Caco-2 (cell line): ENCODE measurements at regions not wholly inside any gene's neighbourhood (a gene's known extent, or its start where the extent isn't known, plus 50 kb on each side); places are given as distances from the start of the nearest gene placed in this dataset.

Experiments used
- BruUV-seq: library from RNA; stranded (reverse); fragments of 400-500 nt; replicated peaks from 2 replicates; lab custom pipeline; 2021; lab: Mats Ljungman, UMichigan
- CTCF ChIA-PET: fragments of 300-600 bp; sonication (Branson Sonifier 250); formaldehyde crosslinking; loops from one replicate; lab custom pipeline; 2022; ENCODE audit warnings: antibody characterized with exemption; lab: Charles Lee
- POLR2A ChIA-PET: fragments of 300-600 bp; sonication (Branson Sonifier 250); formaldehyde crosslinking; loops from one replicate; lab custom pipeline; 2022; ENCODE audit warnings: antibody characterized with exemption; lab: Charles Lee
- DNase-seq, 2 experiments: peaks; one replicate each; pipeline versions ENCODE4 v3.0.0 to v3.0.0-alpha.2; 2020 to 2022
- H3K27me3 ChIP-seq: replicated peaks from 2 replicates; pipeline ENCODE4 v1.6.0; 2011; ENCODE audit warnings: low read length; ENCODE audit not compliant: control insufficient read depth, insufficient read depth
- H3K36me3 ChIP-seq: 2 replicates; pipeline ENCODE4 v1.5.1; 2011; ENCODE audit warnings: low read length; ENCODE audit not compliant: control insufficient read depth, insufficient read depth
- H3K4me1 ChIP-seq: fragments of 250-450 bp; sonication (Bioruptor Pico); 2 replicates; pipeline ENCODE4 v1.5.1; 2020; ENCODE audit warnings: mild to moderate bottlenecking
- H3K4me3 ChIP-seq: 2 replicates; pipeline ENCODE4 v1.5.1; 2011; ENCODE audit warnings: low read depth, mild to moderate bottlenecking, control low read depth, low read length
- H3K9me3 ChIP-seq: fragments of 250-450 bp; sonication (Bioruptor Pico); 2 replicates; pipeline ENCODE4 v1.5.1; 2020; ENCODE audit warnings: mild to moderate bottlenecking, moderate library complexity
- H3K27ac Mint-ChIP-seq: one replicate; pipeline ENCODE4 v1.8.0; 2022; ENCODE audit warnings: mixed read lengths; ENCODE audit not compliant: unreplicated experiment
- H3K27me3 Mint-ChIP-seq: one replicate; pipeline ENCODE4 v1.8.0; 2022; ENCODE audit warnings: mixed read lengths; ENCODE audit not compliant: insufficient read depth, unreplicated experiment
- H3K36me3 Mint-ChIP-seq: one replicate; pipeline ENCODE4 v1.8.0; 2022; ENCODE audit warnings: mild to moderate bottlenecking, mixed read lengths; ENCODE audit not compliant: insufficient read depth, unreplicated experiment
- H3K4me1 Mint-ChIP-seq: one replicate; pipeline ENCODE4 v1.8.0; 2022; ENCODE audit warnings: low read depth, mixed read lengths; ENCODE audit not compliant: unreplicated experiment
- H3K4me3 Mint-ChIP-seq: one replicate; pipeline ENCODE4 v1.8.0; 2022; ENCODE audit warnings: mild to moderate bottlenecking, moderate library complexity, mixed read lengths; ENCODE audit not compliant: unreplicated experiment
- H3K9me3 Mint-ChIP-seq: one replicate; pipeline ENCODE4 v1.8.0; 2022; ENCODE audit warnings: mixed read lengths; ENCODE audit not compliant: unreplicated experiment
- CTCF ChIP-seq, 2 experiments: fragments of 200-600 bp in 1 of 2; IDR thresholded peaks; 1 replicate in 1 of 2; 2 replicates in 1 of 2; pipeline versions ENCODE4 v1.5.1 to v1.8.0; 2011 to 2022; ENCODE audit warnings: antibody characterized with exemption in 1 of 2, control low read depth in 1 of 2, inconsistent platforms in 1 of 2, low read depth in 1 of 2, low read length in 1 of 2, mild to moderate bottlenecking in 1 of 2, moderate library complexity in 1 of 2; ENCODE audit not compliant: insufficient read depth in 1 of 2, severe bottlenecking in 1 of 2, unreplicated experiment in 1 of 2
- intact Hi-C: fragments of 100-400 bp; cut with micrococcal nuclease; formaldehyde crosslinking; loops from one replicate; pipeline ENCODE4 v1.10.0; 2022; ENCODE audit not compliant: unreplicated experiment

GRCh38 chr2:58710795-58711279, 469.7 kb upstream of the FANCL start:
- H3K4me3 Mint-ChIP-seq: no peak overlapping the region
- intact Hi-C loops: no loop called here

GRCh38 chr2:58709687-58710354, 468.7 kb upstream of the FANCL start:
- Histone ChIP-seq H3K4me1 (no peaks in the 10 kb centered on the region), H3K27me3 (no peaks in the 10 kb centered on the region), H3K9me3 (no peaks in the 10 kb centered on the region), H3K36me3 (no peaks in the 10 kb centered on the region), H3K4me3 (no peak overlapping the region)
- CTCF ChIA-PET: no interaction called here
- no peak for DNase-seq
- H3K9me3 Mint-ChIP-seq: no peaks in the 10 kb centered on the region
- H3K4me3 Mint-ChIP-seq: no peak overlapping the region
- H3K27ac Mint-ChIP-seq: no peak overlapping the region
- intact Hi-C loops: no loop called here
- no TSS peak for BruUV-seq
- H3K36me3 Mint-ChIP-seq: no peaks in the 10 kb centered on the region
- TF ChIP-seq CTCF (IDR thresholded peaks at IDR 0.05; ENCODE audit: insufficient read depth in 1 of 2, low read depth in 1 of 2, low read length in 1 of 2, severe bottlenecking in 1 of 2, unreplicated experiment in 1 of 2): no peak
- POLR2A ChIA-PET: no interaction called here
- no peaks in the 10 kb centered on the region for H3K4me1 Mint-ChIP-seq
- peaks cover 11% of the 10 kb centered on the region for H3K27me3 Mint-ChIP-seq

More at GRCh38 chr2:58710795-58711279, 469.7 kb upstream of the FANCL start:
- POLR2A ChIA-PET: no interaction called here
- H3K4me1 ChIP-seq: no peaks in the 10 kb centered on the region
- no peak for DNase-seq
- H3K36me3 Mint-ChIP-seq: no peaks in the 10 kb centered on the region
- H3K36me3 ChIP-seq: no peaks in the 10 kb centered on the region
- no TSS peak for BruUV-seq
- peaks cover 16% of the 10 kb centered on the region for H3K27me3 Mint-ChIP-seq
- no peak overlapping the region for H3K4me3 ChIP-seq
- no peaks in the 10 kb centered on the region for H3K9me3 ChIP-seq
- TF ChIP-seq CTCF (IDR thresholded peaks at IDR 0.05; ENCODE audit: insufficient read depth in 1 of 2, low read depth in 1 of 2, low read length in 1 of 2, severe bottlenecking in 1 of 2, unreplicated experiment in 1 of 2): no peak
- H3K9me3 Mint-ChIP-seq: no peaks in the 10 kb centered on the region
- no peaks in the 10 kb centered on the region for H3K4me1 Mint-ChIP-seq
- no peak overlapping the region for H3K27ac Mint-ChIP-seq
- CTCF ChIA-PET: no interaction called here
- no peaks in the 10 kb centered on the region for H3K27me3 ChIP-seq

- POLR2A ChIA-PET: no interaction called here
- H3K27ac Mint-ChIP-seq: no peak overlapping the region
- CTCF ChIA-PET: no interaction called here
- H3K4me3 Mint-ChIP-seq: no peak overlapping the region
- TF ChIP-seq CTCF (IDR thresholded peaks at IDR 0.05; ENCODE audit: insufficient read depth in 1 of 2, low read depth in 1 of 2, low read length in 1 of 2, severe bottlenecking in 1 of 2, unreplicated experiment in 1 of 2): no peak
- DNase-seq: no peak
- H3K36me3 Mint-ChIP-seq: no peaks in the 10 kb centered on the region
- no TSS peak for BruUV-seq
- Histone ChIP-seq H3K4me3 (no peak overlapping the region), H3K9me3 (no peaks in the 10 kb centered on the region), H3K4me1 (no peaks in the 10 kb centered on the region), H3K27me3 (no peaks in the 10 kb centered on the region), H3K36me3 (no peaks in the 10 kb centered on the region)
- H3K4me1 Mint-ChIP-seq: no peaks in the 10 kb centered on the region
- peaks cover 11% of the 10 kb centered on the region for H3K27me3 Mint-ChIP-seq
- intact Hi-C loops: no loop called here
- H3K9me3 Mint-ChIP-seq: no peaks in the 10 kb centered on the region
Measured at GRCh38 chr2:58709274-58709673, 468.1 kb upstream of the FANCL start.
